Esophagus mucosa (tissue), 1 donor: ENCODE measurements at regions not wholly inside any gene's neighbourhood (a gene's known extent, or its start where the extent isn't known, plus 50 kb on each side); places are given as distances from the start of the nearest gene placed in this dataset.
"Not testable (repeated sequence)": the region's sequence is repeated elsewhere in the genome, so short reads cannot be mapped to it uniquely, and the experiment has no call there.

Experiments used
- ATAC-seq: fragments of 200-7000 bp; cut with Tn5 transposase; one replicate; pipeline ENCODE4 v1.9.1; 2020
- donor health status: DM: yes; HTN: yes; CAD: no.

GRCh38 chrX:40530509-40530908 is 50.3 kb upstream of the ATP6AP2 start:
- ATAC-seq, result no peak

GRCh38 chrX:40527543-40527942 is 53.2 kb upstream of the ATP6AP2 start:
- no peak for ATAC-seq

- no peak for ATAC-seq
Measured at GRCh38 chrX:40526412-40526811, 54.4 kb upstream of the ATP6AP2 start.

GRCh38 chrX:40525901-40526300 is 54.9 kb upstream of the ATP6AP2 start:
- ATAC-seq, result not testable (repeated sequence)

GRCh38 chrX:40524423-40524822 is 56.3 kb upstream of the ATP6AP2 start:
- ATAC-seq, result no peak

GRCh38 chrX:40523852-40524251 is 56.9 kb upstream of the ATP6AP2 start:
- ATAC-seq, result no peak

GRCh38 chrX:40521868-40522450 is 58.8 kb upstream of the ATP6AP2 start:
- ATAC-seq, result no peak

- ATAC-seq, result peak; percentile 55
Measured at GRCh38 chrX:40514376-40514775, 66.4 kb upstream of the ATP6AP2 start.

- no peak for ATAC-seq
Measured at GRCh38 chrX:40513835-40514234, 66.9 kb upstream of the ATP6AP2 start.

GRCh38 chrX:40513012-40513411 is 67.8 kb upstream of the ATP6AP2 start:
- ATAC-seq, result no peak

- ATAC-seq, result no peak
Measured at GRCh38 chrX:40511258-40511657, 69.5 kb upstream of the ATP6AP2 start.

GRCh38 chrX:40508560-40508959 is 72.2 kb upstream of the ATP6AP2 start:
- no peak for ATAC-seq

- no peak for ATAC-seq
Measured at GRCh38 chrX:40506201-40506985, 74.4 kb upstream of the ATP6AP2 start.

GRCh38 chrX:40504801-40505605 is 75.8 kb upstream of the ATP6AP2 start:
- ATAC-seq, result no peak

GRCh38 chrX:40503094-40503493 is 77.7 kb upstream of the ATP6AP2 start:
- ATAC-seq, result no peak

GRCh38 chrX:40502688-40503087 is 78.1 kb upstream of the ATP6AP2 start:
- ATAC-seq, result no peak

GRCh38 chrX:40501164-40501855 is 79.5 kb upstream of the ATP6AP2 start:
- ATAC-seq, result no peak

GRCh38 chrX:40496728-40497127 is 84.0 kb upstream of the ATP6AP2 start:
- no peak for ATAC-seq

GRCh38 chrX:40495659-40496058 is 85.1 kb upstream of the ATP6AP2 start:
- no peak for ATAC-seq

GRCh38 chrX:40494005-40494404 is 86.8 kb upstream of the ATP6AP2 start:
- ATAC-seq, result no peak

- ATAC-seq, result no peak
Measured at GRCh38 chrX:40488296-40488695, 92.5 kb upstream of the ATP6AP2 start.

- ATAC-seq, result no peak
Measured at GRCh38 chrX:40485973-40486372, 94.8 kb upstream of the ATP6AP2 start.
